ENCODE measurements at regions not wholly inside any gene's neighbourhood (a gene's known extent, or its start where the extent isn't known, plus 50 kb on each side); places are given as distances from the start of the nearest gene placed in this dataset.
A peak's percentile ranks its signal among the peaks of the same experiment; 100 is the strongest.

DNA sequence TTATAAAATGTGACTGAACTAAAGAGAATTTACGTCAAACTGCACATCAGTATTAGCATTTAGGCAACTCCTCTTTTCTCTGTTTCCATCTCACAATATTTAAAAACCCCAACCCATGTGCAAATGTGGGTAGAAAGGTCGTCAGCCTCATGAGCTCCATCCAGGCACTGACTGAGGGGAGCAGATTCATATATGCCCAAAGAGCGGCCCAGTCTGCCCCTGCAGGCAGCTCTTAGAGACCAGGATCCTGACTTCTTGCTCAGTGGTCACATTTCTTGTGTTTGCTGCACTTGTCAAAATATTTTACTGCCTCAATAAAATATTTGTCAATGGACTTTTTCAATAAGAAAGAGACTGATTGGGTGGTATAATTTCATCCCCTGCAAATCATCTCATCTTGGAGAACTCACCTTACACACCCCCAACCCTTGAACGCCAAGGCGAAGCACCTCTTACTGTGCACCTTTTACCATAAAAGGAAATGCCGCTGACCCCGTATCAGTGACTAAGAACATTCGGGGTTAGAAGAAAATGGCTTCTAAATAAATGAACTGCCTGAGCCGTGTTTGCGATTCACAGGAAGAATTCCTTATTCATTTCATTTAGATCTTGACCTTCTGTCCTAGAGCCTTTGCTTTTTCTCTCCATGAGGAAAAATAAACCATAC, 418.8 kb downstream of the BCL11B start:
- intact Hi-C loops (cut with DNase I), result no loop called here
- no peak for DNase-seq (ENCODE audit: low spot score)

DNA sequence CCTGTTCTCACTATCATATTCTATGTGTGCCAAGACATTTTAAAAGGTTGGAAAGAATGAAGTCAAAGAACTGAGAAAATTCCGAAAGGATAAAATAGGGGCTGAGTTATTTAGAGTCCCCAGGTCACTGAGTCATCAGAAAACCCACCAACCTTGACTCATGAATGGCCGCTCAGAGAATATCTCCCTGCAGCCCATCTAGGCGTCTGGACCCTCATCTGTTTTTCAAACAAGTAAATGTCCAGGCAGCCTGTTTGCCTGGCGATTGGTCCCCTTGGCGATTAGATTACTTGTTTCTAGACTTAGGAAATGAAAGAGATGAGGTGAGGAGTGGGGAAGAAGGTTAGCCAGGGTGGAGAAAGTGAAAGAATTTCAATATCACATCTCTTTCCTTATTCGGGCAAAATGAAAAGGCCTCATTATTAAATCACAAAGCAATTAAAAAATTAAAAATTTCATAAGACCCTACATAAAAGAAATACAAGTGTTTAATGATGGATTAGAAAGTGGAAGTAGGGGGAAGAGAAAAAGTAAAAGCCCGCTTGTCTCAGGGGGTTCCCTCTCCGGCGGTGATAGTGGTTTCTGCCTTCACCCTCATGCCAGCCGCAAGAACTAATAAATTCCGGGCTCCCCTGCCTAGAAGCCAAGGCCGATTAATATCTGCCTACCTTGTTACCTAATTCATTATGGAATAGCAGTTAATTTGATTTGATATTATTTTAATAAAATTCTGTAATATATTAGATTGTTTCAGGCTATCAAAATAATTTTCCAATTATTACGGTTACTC, 415.9 kb downstream of the BCL11B start:
- no peak for DNase-seq (ENCODE audit: low spot score)
- intact Hi-C loops (cut with DNase I), result no loop called here

DNA sequence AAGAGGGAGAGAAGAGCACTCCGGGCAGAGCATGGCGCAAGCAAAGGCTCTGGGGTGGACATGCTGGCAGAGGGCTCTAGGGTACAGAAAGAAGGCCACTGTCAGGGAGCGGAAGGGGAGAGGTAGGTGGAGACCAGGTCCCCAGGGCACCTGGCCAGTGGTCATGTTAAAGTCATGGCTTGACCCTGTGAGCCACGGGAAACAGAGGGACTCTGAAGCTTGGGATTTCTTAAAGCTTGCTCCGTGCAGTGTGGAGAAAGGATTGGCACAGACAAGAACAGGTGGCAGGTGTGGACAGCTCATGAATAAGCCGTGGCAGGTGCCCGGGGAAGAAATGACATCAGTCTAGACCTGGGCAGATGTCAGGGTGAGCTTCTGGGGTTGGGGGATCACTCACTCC, 413.8 kb downstream of the BCL11B start:
- no peak for DNase-seq (ENCODE audit: low spot score)

DNA sequence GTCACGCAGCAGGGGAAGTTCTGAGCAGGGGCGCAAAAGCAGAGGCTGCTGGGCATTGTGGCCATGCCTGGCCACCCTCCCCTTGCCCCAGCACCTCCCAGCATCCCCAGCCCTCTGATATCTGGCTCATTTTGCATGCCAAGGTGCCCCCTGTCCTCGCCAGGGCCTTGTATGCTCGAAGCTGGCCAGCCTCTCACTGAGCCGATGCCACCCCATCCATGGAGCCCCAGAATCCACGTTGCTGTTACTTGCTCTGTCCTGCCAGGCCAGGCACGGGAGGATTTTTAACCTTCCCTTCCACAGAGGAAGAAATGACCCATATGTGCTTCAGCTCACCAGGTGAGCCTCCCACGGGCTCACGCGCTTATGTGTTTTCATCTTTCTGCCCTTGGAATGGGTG, 413.4 kb downstream of the BCL11B start:
- intact Hi-C loops (cut with DNase I), result no loop called here
- no peak for DNase-seq (ENCODE audit: low spot score)

More for the DNA sequence above, 413.8 kb downstream of the BCL11B start:
- intact Hi-C loops (cut with DNase I), result no loop called here

DNA sequence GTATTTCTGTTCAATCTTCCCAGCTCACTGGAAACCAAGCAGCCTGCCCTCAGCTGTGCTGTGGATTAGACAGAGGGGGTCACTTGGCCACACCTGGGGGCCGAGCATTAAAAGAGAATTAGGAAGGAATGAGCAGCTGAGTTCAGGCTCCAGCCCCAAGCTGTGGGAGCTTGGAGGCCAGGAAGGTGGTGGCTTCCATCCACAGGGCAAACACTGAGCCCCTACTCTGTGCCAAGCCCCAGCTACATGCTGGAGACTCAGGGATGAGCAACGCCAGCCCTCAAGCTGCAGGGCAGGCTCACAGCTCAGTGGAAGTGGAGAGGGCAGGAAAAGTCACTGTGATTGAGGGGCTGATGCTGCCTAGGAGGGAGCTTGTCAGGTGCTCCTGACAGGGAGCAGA, 412.7 kb downstream of the BCL11B start:
- no peak for DNase-seq (ENCODE audit: low spot score)
- intact Hi-C loops (cut with DNase I), result no loop called here

DNA sequence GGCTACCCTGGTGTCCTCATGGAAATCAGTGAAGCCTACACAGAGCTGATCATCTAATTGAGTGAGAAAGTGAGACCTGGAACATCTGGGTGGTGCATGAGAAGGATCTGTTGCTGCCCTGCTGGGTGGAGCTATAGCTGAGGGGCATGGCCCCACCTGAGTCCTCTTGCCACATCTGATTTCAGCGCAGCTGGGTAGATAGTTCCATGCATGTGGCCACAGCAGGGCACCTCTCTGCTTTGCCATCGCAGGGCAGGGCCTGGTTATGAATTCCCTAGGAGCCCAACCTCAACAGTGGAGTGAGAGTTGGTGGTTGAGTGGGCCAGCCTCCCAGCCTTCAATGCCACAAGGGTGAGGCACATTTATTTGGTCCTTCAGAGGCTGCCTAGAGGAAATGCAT, 407.8 kb downstream of the BCL11B start:
- DNase-seq (ENCODE audit: low spot score), result no peak
- intact Hi-C loops (cut with DNase I), result no loop called here

DNA sequence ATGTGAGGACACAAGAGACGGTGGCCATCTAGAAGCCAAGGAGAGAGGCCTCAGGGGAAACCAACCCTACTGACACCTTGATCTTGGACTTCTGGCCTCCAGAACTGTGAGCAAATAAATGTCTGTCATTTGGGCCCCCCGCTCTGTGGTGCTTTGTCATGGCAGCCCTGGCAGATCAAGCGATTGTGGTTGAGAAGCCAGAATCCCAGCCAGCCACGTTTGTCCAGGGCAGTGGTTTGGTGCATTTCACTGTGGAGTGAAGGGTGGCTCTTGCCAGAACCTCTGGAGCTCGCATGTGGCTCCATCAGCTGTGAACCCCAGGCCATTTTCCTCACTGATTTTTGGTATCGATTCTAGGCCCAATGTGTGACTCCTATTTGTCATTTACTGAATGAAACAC, 404.9 kb downstream of the BCL11B start:
- intact Hi-C loops (cut with DNase I), result no loop called here
- no peak for DNase-seq (ENCODE audit: low spot score)

DNA sequence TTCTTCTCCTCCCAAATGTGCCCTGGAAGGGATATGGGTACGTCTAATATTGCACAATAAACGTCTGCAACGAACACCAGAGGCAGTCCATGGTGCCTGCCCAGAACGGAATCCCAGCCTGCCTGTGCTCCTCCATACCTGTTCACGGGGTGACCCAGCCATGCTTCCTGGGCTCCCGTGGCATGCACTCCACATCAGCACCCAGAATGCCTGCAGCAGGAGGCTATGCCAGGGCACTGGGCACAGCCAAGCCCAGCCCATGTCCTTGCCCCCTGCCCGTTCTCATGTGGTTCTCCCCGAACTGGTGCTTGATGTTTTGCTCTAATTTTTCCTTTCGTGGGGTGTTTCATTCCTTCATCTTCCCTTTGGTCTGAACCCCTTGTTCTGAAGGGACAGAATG, 404.3 kb downstream of the BCL11B start:
- intact Hi-C loops (cut with DNase I), result no loop called here
- no peak for DNase-seq (ENCODE audit: low spot score)

DNA sequence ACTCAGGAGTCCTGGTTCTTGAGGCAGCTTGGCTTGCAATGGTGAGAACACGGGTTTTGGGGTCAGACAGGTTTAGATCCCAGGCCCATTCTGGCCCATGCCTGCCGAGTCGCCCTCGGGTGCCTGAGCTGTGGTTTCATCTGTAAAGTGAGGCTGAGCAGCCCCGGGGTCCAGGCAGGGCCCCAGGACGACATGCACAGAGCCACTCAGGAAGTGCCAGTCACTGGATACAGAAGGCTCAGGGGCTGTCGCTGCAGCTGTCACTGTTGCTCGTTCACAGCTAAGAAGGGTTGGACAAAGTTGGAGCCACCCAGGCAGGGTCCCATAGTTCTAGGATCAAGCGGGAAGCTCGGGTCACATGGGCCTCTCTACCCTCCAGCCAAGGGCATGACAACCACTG, 403.1 kb downstream of the BCL11B start:
- no peak for DNase-seq (ENCODE audit: low spot score)
- intact Hi-C loops (cut with DNase I), result no loop called here

DNA sequence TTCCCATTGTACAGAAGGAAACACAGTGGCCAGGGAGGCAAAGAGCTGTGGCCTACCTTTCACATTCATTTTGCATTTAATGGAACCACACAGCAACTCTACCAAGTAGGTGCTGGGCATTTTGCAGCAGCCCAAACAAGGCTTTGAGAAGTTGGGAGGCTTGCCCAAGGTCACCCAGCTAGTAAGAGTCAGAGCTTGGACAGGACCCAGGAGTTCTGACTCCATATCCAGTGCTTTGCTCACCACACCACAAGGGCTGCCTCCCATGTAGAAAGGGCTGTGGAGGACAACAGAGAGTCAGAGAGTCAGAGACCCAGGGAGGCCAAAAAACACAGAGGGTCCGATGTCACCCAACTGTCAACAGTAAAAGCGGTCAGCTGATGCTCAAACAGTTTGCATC, 400.2 kb downstream of the BCL11B start:
- intact Hi-C loops (cut with DNase I), result no loop called here
- no peak for DNase-seq (ENCODE audit: low spot score)

DNA sequence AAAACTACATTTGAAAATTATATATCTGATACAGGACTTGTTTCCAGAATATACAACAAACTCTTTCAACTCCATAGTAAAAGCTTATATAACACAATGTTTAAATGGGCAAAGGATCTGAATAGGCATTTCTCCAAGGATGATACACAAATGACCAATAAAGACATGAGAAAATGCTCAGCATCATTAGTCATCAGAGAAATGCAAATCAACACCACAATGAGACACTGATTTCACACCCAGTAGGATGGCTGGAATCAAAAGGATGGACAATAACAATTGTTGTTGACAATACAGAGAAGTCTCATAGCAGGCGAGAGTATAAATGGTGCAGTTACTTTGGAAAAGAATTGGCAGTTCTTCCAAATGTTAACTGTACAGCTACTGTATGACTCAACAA, 394.9 kb downstream of the BCL11B start:
- intact Hi-C loops (cut with DNase I), result no loop called here
- no peak for DNase-seq (ENCODE audit: low spot score)

DNA sequence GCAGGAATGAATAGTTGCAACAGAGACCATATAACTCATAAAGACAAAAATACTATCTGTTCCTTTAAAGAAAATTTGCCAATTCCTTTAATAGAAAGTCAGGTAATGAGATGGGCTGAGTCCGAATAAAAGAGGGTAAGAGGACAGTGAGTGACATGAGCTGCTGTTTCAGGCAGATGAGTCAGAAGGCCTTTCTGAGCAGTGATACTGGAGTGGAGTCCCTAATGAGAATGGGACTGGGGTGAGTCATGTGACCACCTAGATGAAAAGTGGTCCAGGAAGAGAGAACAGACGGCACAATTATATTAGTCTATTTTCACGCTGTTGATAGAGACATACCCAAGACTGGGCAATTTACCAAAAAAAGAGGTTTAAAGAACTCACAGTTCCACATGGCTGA, 393.7 kb downstream of the BCL11B start:
- no peak for DNase-seq (ENCODE audit: low spot score)
- intact Hi-C loops (cut with DNase I), result no loop called here

DNA sequence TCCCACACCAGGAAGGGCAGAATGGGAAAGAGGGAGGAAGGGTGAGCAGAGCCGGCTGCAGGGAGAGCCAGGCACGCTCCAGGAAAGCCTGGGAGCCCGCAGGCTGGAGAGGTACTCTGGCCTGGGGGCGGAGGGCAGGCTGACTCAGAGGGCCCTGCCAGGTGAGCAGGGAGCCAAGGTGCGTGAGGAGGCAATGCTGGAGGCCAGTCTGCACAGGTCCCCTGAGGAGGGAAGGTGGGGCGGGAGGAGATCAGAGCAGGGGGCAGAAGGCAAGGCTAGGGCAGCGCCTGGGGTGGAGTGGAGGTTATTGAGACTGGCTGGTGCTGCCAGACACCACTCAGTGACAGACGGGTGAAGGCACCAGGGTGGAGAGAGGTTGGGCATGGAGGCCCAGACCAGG, 385.0 kb downstream of the BCL11B start:
- DNase-seq (ENCODE audit: low spot score), result peak; percentile 75

DNA sequence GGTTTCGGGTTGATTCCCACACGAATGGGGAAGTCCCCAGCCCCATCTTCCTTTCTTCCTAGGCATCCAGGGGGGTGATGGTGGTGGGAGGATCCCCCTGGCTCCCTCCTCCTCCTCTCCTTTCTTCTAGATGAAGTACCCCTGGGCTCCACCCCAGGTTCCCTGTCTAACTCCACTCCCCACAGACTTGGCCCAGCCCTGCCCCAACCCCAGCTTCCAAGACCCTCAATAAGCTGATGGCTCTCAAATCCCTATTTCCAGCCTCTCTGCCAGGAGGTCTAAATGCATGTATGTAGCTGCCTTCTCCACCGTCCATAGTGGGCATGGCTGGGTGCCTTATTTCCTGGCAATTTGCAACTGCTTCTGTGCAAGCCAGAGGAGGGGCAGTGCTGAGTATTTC, 383.7 kb downstream of the BCL11B start:
- no peak for DNase-seq (ENCODE audit: low spot score)
- intact Hi-C loops (cut with DNase I), result no loop called here

More for the DNA sequence above, 385.0 kb downstream of the BCL11B start:
- intact Hi-C loops (cut with DNase I), result no loop called here

DNA sequence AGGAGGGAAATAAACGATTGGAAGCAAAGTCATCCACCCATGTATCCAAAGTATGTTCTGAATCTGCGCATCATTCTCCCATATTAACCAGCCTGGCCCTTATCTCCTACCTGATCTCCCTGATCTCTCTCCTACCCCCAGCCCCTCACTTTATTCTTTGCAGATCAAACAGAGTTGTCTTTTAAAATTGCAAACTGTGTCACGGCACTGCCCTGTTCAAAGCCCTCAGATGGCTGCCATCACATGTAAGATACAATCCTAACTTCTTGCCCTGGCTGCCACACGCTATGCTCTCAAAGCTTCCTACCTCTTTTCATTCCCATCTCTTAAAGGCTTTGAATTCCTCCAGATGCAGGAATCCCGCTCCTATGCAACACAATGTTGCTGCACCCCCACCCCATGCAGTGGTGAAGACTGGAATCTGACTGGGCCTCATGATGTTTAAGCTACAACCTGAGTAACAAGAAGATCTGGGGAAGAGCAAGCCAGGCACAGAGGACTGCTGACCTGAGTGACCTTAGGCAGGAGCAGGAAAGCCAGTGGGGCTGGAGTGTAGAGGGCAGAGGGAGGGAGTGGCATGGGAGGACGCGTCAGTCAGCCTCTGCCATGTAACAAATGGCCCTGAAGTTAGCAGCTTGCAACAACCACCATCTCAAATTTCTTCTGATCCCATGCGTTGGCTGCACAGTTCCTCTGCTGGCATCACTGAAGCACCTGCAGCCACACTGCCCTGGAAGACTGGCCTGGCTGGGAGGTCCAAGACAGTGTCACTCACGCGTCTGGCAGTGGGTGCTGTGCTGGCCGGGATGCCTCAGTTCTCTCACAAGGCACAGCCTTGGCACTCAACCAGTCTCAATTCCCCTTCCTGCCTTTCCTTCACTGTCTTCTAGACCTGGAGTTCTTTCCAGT, 382.8 kb downstream of the BCL11B start:
- intact Hi-C loops (cut with DNase I), result no loop called here
- no peak for DNase-seq (ENCODE audit: low spot score)

DNA sequence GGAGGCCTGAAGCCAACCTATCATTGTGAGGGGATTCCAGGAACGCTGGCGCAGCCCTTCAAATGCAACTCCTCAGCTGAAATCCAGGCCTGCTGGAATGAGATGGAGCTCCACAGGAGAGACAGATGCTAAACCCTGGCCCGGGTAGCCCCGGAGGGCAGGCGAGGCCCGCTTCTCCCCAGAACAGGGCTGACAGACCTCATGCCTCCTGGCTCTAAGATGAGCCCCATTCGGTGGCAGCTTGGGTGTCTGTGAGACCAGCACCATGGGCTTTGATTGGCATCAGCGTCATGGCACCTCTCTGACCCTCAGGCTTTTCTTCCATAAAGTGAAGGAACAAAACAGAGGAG, 382.2 kb downstream of the BCL11B start:
- intact Hi-C loops (cut with DNase I), result no loop called here

DNA sequence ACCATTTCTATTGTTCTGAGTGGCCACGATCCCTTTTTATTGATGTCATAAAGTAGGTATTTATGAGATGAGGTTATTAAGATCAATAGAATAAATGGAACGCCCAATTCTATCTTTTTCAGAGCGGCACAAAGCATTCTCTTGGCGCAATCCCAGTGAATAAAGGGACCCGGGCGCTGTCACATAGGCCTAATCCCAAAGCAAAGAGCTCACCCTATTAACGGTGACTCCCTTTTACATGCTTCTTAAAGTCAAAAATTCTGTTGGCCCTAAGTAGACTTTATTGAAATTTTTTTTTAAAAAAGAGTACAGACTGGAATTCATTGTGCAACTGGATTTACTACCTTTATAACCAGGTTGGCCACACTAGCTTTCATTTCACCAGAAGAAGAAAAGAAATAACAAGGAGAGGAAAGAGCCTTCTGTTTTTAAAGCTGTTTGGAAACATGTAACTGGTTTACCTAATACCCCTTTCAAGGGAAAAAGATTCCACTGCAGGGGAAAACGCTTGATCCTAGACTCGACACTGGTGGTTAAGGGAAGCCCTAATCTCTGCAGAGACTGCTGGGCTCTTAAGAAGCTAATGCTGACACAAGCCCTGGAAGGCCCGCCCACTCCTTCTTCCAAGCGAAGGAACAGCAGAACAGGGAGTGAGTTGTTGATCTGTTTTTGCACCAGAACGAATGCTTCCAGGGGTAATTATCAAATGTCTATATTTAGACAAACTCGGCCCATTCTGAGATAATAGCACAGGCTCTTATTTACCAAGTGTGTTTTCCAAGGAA, 381.2 kb downstream of the BCL11B start:
- intact Hi-C loops (cut with DNase I), result no loop called here
- DNase-seq (ENCODE audit: low spot score), result peak; percentile 42

More for the DNA sequence above, 382.2 kb downstream of the BCL11B start:
- DNase-seq (ENCODE audit: low spot score), result no peak

DNA sequence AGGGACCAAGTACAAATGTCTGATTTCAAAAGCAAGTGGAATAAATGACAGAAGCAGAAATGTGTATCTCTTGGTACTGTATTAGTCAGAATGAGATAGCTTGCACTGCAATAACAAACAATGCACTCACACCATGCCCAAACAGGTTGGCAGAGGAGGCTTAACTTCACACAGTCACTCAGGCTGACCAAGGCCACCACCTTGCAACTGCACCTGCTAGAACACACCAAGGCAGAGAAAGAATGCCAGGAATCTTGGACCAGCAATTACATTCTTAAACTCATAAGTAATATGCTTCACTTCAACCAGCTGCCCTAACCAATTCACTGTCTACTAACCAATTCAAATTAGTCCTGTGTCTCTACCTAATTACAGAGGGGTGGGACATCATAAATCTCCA, 378.3 kb downstream of the BCL11B start:
- intact Hi-C loops (cut with DNase I), result no loop called here
- DNase-seq (ENCODE audit: low spot score), result peak; percentile 5

DNA sequence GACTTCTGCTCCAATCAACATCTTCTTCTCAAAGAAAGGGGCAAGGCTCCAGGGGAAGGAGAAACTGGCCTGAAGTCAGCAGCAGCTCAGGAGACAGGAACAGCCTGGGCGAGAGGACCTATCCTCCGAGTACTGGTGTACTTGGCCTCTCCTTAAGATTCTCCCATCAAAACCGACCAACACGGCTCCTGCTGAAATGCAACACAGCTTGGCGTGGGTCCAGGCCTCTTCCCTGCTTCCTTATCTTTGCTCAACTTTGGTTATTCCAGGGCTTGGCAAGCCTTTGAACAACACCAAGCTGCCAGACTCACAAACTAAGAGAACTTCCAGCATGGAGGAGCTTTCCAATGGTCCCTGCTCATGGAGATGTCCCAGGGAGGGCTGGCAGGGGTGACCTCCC, 377.4 kb downstream of the BCL11B start:
- intact Hi-C loops (cut with DNase I), result no loop called here
- peak; percentile 46 for DNase-seq (ENCODE audit: low spot score)
